Loucy (cell line): ENCODE measurements at regions not wholly inside any gene's neighbourhood (a gene's known extent, or its start where the extent isn't known, plus 50 kb on each side); places are given as distances from the start of the nearest gene placed in this dataset.

Source experiments
- H2AFZ ChIP-seq: fragments of 200-600 bp; sonication (generic); 2 replicates; pipeline ENCODE4 v1.6.0; 2016; ENCODE audit warnings: antibody characterized with exemption, mild to moderate bottlenecking, low read length, moderate library complexity
- H3F3A ChIP-seq: fragments of 200-600 bp; 2 replicates; pipeline ENCODE4 v1.6.0; 2016; ENCODE audit warnings: antibody characterized with exemption, low read depth, mild to moderate bottlenecking
- H3K27me3 ChIP-seq: fragments of 200-600 bp; sonication (generic); 2 replicates; pipeline ENCODE4 v1.6.1; 2014; ENCODE audit warnings: low read length, mild to moderate bottlenecking; ENCODE audit not compliant: insufficient read depth, poor library complexity, severe bottlenecking
- H3K36me3 ChIP-seq: fragments of 200-600 bp; sonication (generic); 2 replicates; pipeline ENCODE4 v1.6.1; 2016; ENCODE audit warnings: low read length; ENCODE audit not compliant: insufficient read depth
- H3K4me1 ChIP-seq: fragments of 200-600 bp; sonication (generic); 2 replicates; pipeline ENCODE4 v1.5.1; 2014; ENCODE audit warnings: low read length, mild to moderate bottlenecking; ENCODE audit not compliant: insufficient read depth, poor library complexity, severe bottlenecking
- H3K4me2 ChIP-seq: fragments of 200-600 bp; sonication (generic); 2 replicates; pipeline ENCODE4 v1.6.0; 2014; ENCODE audit warnings: antibody characterized with exemption, low read length, low read depth, mild to moderate bottlenecking; ENCODE audit not compliant: poor library complexity, severe bottlenecking
- H3K4me3 ChIP-seq: fragments of 200-600 bp; sonication (generic); 2 replicates; pipeline ENCODE4 v1.5.1; 2014; ENCODE audit warnings: low read length, mild to moderate bottlenecking, mixed read lengths; ENCODE audit not compliant: poor library complexity, severe bottlenecking
- H3K79me2 ChIP-seq: fragments of 200-600 bp; sonication (generic); 2 replicates; pipeline ENCODE4 v1.6.1; 2014; ENCODE audit warnings: low read length; ENCODE audit not compliant: insufficient read depth
- H3K9ac ChIP-seq: fragments of 200-600 bp; sonication (generic); 2 replicates; pipeline ENCODE4 v1.6.0; 2014; ENCODE audit warnings: mild to moderate bottlenecking, low read depth, low read length, moderate library complexity; ENCODE audit not compliant: poor library complexity, severe bottlenecking
- H3K9me2 ChIP-seq: fragments of 200-600 bp; sonication (generic); replicated peaks from 2 replicates; pipeline ENCODE4 v1.6.1; 2016; ENCODE audit warnings: low read depth, low read length, mixed read lengths
- H3K9me3 ChIP-seq: fragments of 200-600 bp; sonication (generic); 2 replicates; pipeline ENCODE4 v1.6.1; 2014; ENCODE audit warnings: mild to moderate bottlenecking, antibody characterized with exemption, low read length, low read depth; ENCODE audit not compliant: insufficient read depth
- H4K20me1 ChIP-seq: fragments of 200-600 bp; sonication (generic); 2 replicates; pipeline ENCODE4 v1.6.0; 2014; ENCODE audit warnings: antibody characterized with exemption, low read length, mild to moderate bottlenecking; ENCODE audit not compliant: insufficient read depth, poor library complexity, severe bottlenecking
- EZH2phosphoT487 ChIP-seq: fragments of 200-600 bp; IDR thresholded peaks from 2 replicates; pipeline ENCODE4 v1.6.1; 2018; ENCODE audit warnings: antibody characterized with exemption, mild to moderate bottlenecking, moderate library complexity, borderline replicate concordance
- TF ChIP-seq, protein P1 (sequence below): fragments of 200-600 bp; sonication (generic); conservative IDR thresholded peaks from 2 replicates; pipeline ENCODE4 v1.5.1; 2014; ENCODE audit warnings: mild to moderate bottlenecking, antibody characterized with exemption, low read length

DNA sequence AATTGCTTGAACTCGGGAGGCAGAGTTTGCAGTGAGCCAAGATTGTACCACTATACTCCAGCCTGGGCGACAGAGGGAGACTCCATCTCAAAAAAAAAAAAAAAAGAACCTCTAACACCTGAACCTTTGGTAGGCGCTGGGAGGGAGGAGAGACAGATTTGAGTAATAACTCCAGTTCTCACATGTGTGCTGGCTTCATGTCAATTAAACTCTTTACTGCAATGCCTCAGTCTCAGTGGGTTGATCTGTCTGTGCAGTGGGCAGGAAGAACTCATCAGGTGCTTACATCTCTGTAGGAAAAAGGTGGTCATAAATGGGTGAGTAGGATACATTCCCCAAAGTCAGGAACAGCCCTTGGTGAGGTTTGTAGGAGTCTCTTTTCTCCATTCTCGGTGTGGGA is 85.1 kb upstream of the ABCC4 start:
- no peak overlapping the region for H3K9ac ChIP-seq
- no peak overlapping the region for H3K4me3 ChIP-seq
- no peak overlapping the region for H2AFZ ChIP-seq
- H4K20me1 ChIP-seq = no peaks in the 10 kb centered on the region
- H3K27me3 ChIP-seq = no peaks in the 10 kb centered on the region
- H3K9me3 ChIP-seq = no peaks in the 10 kb centered on the region
- H3K79me2 ChIP-seq = no peaks in the 10 kb centered on the region
- TF ChIP-seq, protein P1, sequence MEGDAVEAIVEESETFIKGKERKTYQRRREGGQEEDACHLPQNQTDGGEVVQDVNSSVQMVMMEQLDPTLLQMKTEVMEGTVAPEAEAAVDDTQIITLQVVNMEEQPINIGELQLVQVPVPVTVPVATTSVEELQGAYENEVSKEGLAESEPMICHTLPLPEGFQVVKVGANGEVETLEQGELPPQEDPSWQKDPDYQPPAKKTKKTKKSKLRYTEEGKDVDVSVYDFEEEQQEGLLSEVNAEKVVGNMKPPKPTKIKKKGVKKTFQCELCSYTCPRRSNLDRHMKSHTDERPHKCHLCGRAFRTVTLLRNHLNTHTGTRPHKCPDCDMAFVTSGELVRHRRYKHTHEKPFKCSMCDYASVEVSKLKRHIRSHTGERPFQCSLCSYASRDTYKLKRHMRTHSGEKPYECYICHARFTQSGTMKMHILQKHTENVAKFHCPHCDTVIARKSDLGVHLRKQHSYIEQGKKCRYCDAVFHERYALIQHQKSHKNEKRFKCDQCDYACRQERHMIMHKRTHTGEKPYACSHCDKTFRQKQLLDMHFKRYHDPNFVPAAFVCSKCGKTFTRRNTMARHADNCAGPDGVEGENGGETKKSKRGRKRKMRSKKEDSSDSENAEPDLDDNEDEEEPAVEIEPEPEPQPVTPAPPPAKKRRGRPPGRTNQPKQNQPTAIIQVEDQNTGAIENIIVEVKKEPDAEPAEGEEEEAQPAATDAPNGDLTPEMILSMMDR = no peak
- no peak for TF ChIP-seq EZH2phosphoT487
- H3K4me2 ChIP-seq = no peak overlapping the region
- no peaks in the 10 kb centered on the region for H3K9me2 ChIP-seq
- no peaks in the 10 kb centered on the region for H3K36me3 ChIP-seq
- no peaks in the 10 kb centered on the region for H3F3A ChIP-seq
- H3K4me1 ChIP-seq = no peaks in the 10 kb centered on the region

DNA sequence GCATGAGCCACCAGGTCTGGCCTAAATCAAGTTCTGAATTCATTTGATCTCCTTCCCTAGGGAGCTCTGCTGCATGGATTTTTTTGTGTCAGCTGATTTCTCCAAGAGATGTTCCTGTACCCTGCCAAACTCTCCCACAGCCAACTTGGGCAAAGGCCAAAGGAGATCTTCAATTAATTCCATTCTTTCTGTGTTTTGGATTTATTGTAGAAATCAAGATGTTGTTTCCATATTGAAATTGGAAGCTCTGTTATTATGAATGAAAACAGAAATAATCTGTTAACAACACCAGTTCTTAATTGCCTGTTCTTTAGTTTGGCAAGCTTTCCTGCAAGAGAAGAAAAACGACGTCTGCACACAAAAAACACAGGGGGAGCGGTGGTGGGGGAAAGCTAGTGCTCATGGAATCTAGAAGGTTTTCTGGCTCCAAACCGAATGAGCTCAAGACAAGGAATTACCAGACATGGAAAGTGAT is 86.5 kb upstream of the ABCC4 start:
- no peaks in the 10 kb centered on the region for H3K4me1 ChIP-seq
- H2AFZ ChIP-seq = no peak overlapping the region
- no peaks in the 10 kb centered on the region for H4K20me1 ChIP-seq
- no peak overlapping the region for H3K4me3 ChIP-seq
- H3K9me3 ChIP-seq = no peaks in the 10 kb centered on the region
- TF ChIP-seq, protein P1 = no peak
- no peak for TF ChIP-seq EZH2phosphoT487
- no peaks in the 10 kb centered on the region for H3K9me2 ChIP-seq
- no peaks in the 10 kb centered on the region for H3K36me3 ChIP-seq
- H3K27me3 ChIP-seq = no peaks in the 10 kb centered on the region
- no peak overlapping the region for H3K9ac ChIP-seq
- no peaks in the 10 kb centered on the region for H3K79me2 ChIP-seq
- H3F3A ChIP-seq = no peaks in the 10 kb centered on the region
- no peak overlapping the region for H3K4me2 ChIP-seq

DNA sequence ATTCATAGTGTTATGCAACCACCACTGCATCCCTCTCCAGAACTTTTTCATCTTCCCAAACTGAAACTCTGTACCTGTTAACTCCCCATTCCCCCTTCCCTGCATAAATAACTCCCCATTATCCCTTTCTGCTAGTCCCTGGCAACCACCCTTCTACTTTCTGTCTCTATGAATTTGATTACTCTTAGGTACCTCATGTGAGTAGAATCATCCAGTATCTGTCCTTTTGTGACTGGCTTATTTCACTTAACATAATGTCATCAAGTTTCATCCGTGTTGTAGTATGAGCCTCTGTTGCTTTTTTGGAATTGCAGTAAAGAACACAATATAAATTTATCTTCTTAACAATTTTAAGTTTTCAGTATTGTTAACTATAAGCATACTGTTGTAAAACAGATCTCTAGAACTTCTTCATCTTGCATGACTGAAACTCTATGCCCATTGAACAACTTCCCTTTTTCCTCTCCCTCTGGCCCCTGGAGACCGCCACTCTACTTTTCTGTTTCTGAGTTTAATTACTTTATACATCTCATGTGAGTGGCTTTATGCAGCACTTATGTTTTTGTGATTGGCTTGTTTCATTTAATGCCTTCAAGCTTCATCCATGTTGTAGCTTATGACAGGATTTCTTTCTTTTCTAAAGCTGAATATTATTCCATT is 87.3 kb upstream of the ABCC4 start:
- Histone ChIP-seq H3K4me2 (no peak overlapping the region), H3K4me1 (no peaks in the 10 kb centered on the region), H4K20me1 (no peaks in the 10 kb centered on the region), H3K27me3 (no peaks in the 10 kb centered on the region), H3K36me3 (no peaks in the 10 kb centered on the region), H3K9me2 (no peaks in the 10 kb centered on the region), H3K9ac (no peak overlapping the region), H3K4me3 (no peak overlapping the region), H3F3A (no peaks in the 10 kb centered on the region), H3K9me3 (no peaks in the 10 kb centered on the region), H3K79me2 (no peaks in the 10 kb centered on the region), H2AFZ (no peak overlapping the region)
- TF ChIP-seq, protein P1 = no peak
- TF ChIP-seq EZH2phosphoT487 = no peak
